Fibroblast of lung (primary cell): ENCODE measurements at regions not wholly inside any gene's neighbourhood (a gene's known extent, or its start where the extent isn't known, plus 50 kb on each side); places are given as distances from the start of the nearest gene placed in this dataset.

ENCODE experiments used
- DNase-seq, 2 donors: peaks; one replicate each; pipeline versions ENCODE4 v3.0.0 to v3.0.0-alpha.2; 2010; ENCODE audit warnings: low read depth in 2 of 2
- H2AFZ ChIP-seq: 2 replicates; pipeline ENCODE4 v1.5.1; 2012; ENCODE audit warnings: low read length, control low read depth, inconsistent platforms
- H3K27ac ChIP-seq: 2 replicates; pipeline ENCODE4 v1.5.1; 2011; ENCODE audit warnings: low read length, control low read depth; ENCODE audit not compliant: insufficient read depth
- H3K27me3 ChIP-seq: 2 replicates; pipeline ENCODE4 v1.5.1; 2011; ENCODE audit warnings: mild to moderate bottlenecking, low read length; ENCODE audit not compliant: control insufficient read depth, insufficient read depth
- H3K36me3 ChIP-seq: 2 replicates; pipeline ENCODE4 v1.5.1; 2011; ENCODE audit warnings: low read length; ENCODE audit not compliant: control insufficient read depth, insufficient read depth
- H3K4me1 ChIP-seq: 2 replicates; pipeline ENCODE4 v1.5.1; 2011; ENCODE audit warnings: low read length; ENCODE audit not compliant: control insufficient read depth, insufficient read depth; ENCODE audit errors: extremely low read depth
- H3K4me2 ChIP-seq: 2 replicates; pipeline ENCODE4 v1.5.1; 2011; ENCODE audit warnings: low read length, control low read depth; ENCODE audit not compliant: insufficient read depth; ENCODE audit errors: extremely low read depth
- H3K4me3 ChIP-seq, 4 experiments: fragments of 200-600 bp in 1 of 4; sonication (generic) in 1 of 4; replicated peaks in 1 of 4; 2 replicates each; pipeline ENCODE4 v1.5.1; 2011 to 2016; ENCODE audit warnings: low read length in 4 of 4, low read depth in 3 of 4, mild to moderate bottlenecking in 3 of 4, control low read depth in 2 of 4, inconsistent platforms in 1 of 4, mixed read lengths in 1 of 4; ENCODE audit not compliant: insufficient read depth in 1 of 4; ENCODE audit errors: control extremely low read depth in 1 of 4
- H3K79me2 ChIP-seq: 2 replicates; pipeline ENCODE4 v1.5.1; 2012; ENCODE audit warnings: mild to moderate bottlenecking, low read length, inconsistent platforms; ENCODE audit not compliant: control insufficient read depth, insufficient read depth
- H3K9ac ChIP-seq: 2 replicates; pipeline ENCODE4 v1.5.1; 2011; ENCODE audit warnings: mild to moderate bottlenecking, low read length, control low read depth; ENCODE audit not compliant: insufficient read depth
- H3K9me3 ChIP-seq: 2 replicates; pipeline ENCODE4 v1.5.1; 2012; ENCODE audit warnings: low read depth, low read length; ENCODE audit not compliant: control insufficient read depth, insufficient read depth
- H4K20me1 ChIP-seq: 2 replicates; pipeline ENCODE4 v1.5.1; 2011; ENCODE audit warnings: low read length; ENCODE audit not compliant: control insufficient read depth, insufficient read depth; ENCODE audit errors: extremely low read depth
- EZH2 ChIP-seq: IDR thresholded peaks from 2 replicates; pipeline ENCODE4 v1.5.1; 2012; ENCODE audit warnings: low read length, control low read depth, mild to moderate bottlenecking; ENCODE audit errors: missing control alignments
- TF ChIP-seq, protein P1 (sequence below), 2 donors: IDR thresholded peaks in 1 of 2; conservative IDR thresholded peaks in 1 of 2; 1 replicate in 1 of 2; 2 replicates in 1 of 2; pipeline ENCODE4 v1.5.1; 2011 to 2012; ENCODE audit warnings: low read length in 2 of 2, control low read depth in 1 of 2, inconsistent platforms in 1 of 2, low read depth in 1 of 2, mild to moderate bottlenecking in 1 of 2

- Histone ChIP-seq H3K79me2 (no peaks in the 10 kb centered on the region), H3K4me2 (no peak overlapping the region), H3K9me3 (no peaks in the 10 kb centered on the region), H3K27ac (no peak overlapping the region), H2AFZ (no peak overlapping the region), H3K36me3 (no peaks in the 10 kb centered on the region), H4K20me1 (no peaks in the 10 kb centered on the region), H3K9ac (no peak overlapping the region), H3K27me3 (no peaks in the 10 kb centered on the region), H3K4me3 (no peak overlapping the region), H3K4me1 (no peaks in the 10 kb centered on the region)
- DNase-seq: peak in 1 of 2 donors; percentile 61
- TF ChIP-seq, protein P1, sequence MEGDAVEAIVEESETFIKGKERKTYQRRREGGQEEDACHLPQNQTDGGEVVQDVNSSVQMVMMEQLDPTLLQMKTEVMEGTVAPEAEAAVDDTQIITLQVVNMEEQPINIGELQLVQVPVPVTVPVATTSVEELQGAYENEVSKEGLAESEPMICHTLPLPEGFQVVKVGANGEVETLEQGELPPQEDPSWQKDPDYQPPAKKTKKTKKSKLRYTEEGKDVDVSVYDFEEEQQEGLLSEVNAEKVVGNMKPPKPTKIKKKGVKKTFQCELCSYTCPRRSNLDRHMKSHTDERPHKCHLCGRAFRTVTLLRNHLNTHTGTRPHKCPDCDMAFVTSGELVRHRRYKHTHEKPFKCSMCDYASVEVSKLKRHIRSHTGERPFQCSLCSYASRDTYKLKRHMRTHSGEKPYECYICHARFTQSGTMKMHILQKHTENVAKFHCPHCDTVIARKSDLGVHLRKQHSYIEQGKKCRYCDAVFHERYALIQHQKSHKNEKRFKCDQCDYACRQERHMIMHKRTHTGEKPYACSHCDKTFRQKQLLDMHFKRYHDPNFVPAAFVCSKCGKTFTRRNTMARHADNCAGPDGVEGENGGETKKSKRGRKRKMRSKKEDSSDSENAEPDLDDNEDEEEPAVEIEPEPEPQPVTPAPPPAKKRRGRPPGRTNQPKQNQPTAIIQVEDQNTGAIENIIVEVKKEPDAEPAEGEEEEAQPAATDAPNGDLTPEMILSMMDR (conservative IDR thresholded peaks at IDR 0.05 in 1 of 2, IDR thresholded peaks at IDR 0.05 in 1 of 2; ENCODE audit: low read depth in 1 of 2, low read length in 2 of 2): no peak
- TF ChIP-seq EZH2: no peak
Observed at GRCh38 chr3:17891139-17891856, 148.9 kb upstream of the TBC1D5 start.

- H4K20me1 ChIP-seq: no peaks in the 10 kb centered on the region
- no peak overlapping the region for H3K4me2 ChIP-seq
- H3K27ac ChIP-seq: no peak overlapping the region
- H3K79me2 ChIP-seq: no peaks in the 10 kb centered on the region
- H3K4me1 ChIP-seq: no peaks in the 10 kb centered on the region
- H2AFZ ChIP-seq: no peak overlapping the region
- no peak for DNase-seq
- TF ChIP-seq, protein P1 (conservative IDR thresholded peaks at IDR 0.05 in 1 of 2, IDR thresholded peaks at IDR 0.05 in 1 of 2; ENCODE audit: low read depth in 1 of 2, low read length in 2 of 2): no peak
- no peak for TF ChIP-seq EZH2
- H3K9me3 ChIP-seq: no peaks in the 10 kb centered on the region
- no peaks in the 10 kb centered on the region for H3K36me3 ChIP-seq
- H3K9ac ChIP-seq: no peak overlapping the region
- no peaks in the 10 kb centered on the region for H3K27me3 ChIP-seq
- no peak overlapping the region for H3K4me3 ChIP-seq
Observed at GRCh38 chr3:17885986-17886385, 143.6 kb upstream of the TBC1D5 start.

DNA sequence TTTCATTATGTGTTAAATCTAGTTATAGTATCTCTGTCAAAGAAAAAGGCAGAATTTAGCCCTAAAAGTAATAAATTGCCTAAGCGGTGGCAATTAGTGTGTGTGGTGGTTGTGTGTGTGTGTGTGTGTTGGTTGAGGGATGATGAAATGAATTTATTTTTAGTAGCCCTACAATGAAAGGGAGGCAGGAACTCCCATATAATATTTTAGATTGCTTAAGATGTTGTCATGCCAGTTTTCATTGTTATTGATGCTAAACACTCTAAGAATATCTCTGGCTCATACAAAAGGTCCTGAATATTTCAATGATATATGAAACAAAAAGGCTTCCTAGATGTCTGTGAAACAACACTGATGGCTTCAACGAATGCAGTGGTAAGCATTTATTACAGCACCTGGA is 140.6 kb upstream of the TBC1D5 start:
- Histone ChIP-seq H3K9me3 (no peaks in the 10 kb centered on the region), H3K36me3 (no peaks in the 10 kb centered on the region), H3K27ac (no peak overlapping the region), H4K20me1 (no peaks in the 10 kb centered on the region), H3K4me1 (no peaks in the 10 kb centered on the region), H2AFZ (no peak overlapping the region), H3K4me3 (no peak overlapping the region), H3K9ac (no peak overlapping the region), H3K27me3 (no peaks in the 10 kb centered on the region), H3K4me2 (no peak overlapping the region), H3K79me2 (no peaks in the 10 kb centered on the region)
- no peak for DNase-seq
- TF ChIP-seq, protein P1 (conservative IDR thresholded peaks at IDR 0.05 in 1 of 2, IDR thresholded peaks at IDR 0.05 in 1 of 2; ENCODE audit: low read depth in 1 of 2, low read length in 2 of 2): no peak
- TF ChIP-seq EZH2: no peak
